Middle frontal gyrus (tissue), 1 donor: ENCODE measurements at regions not wholly inside any gene's neighbourhood (a gene's known extent, or its start where the extent isn't known, plus 50 kb on each side); places are given as distances from the start of the nearest gene placed in this dataset.
"Not testable (repeated sequence)": the region's sequence is repeated elsewhere in the genome, so short reads cannot be mapped to it uniquely, and the experiment has no call there.

ENCODE experiments used
- DNase-seq: peaks from one replicate; pipeline ENCODE4 v3.0.0-alpha.2; 2015; ENCODE audit warnings: low spot score; ENCODE audit errors: extremely low spot score

DNA sequence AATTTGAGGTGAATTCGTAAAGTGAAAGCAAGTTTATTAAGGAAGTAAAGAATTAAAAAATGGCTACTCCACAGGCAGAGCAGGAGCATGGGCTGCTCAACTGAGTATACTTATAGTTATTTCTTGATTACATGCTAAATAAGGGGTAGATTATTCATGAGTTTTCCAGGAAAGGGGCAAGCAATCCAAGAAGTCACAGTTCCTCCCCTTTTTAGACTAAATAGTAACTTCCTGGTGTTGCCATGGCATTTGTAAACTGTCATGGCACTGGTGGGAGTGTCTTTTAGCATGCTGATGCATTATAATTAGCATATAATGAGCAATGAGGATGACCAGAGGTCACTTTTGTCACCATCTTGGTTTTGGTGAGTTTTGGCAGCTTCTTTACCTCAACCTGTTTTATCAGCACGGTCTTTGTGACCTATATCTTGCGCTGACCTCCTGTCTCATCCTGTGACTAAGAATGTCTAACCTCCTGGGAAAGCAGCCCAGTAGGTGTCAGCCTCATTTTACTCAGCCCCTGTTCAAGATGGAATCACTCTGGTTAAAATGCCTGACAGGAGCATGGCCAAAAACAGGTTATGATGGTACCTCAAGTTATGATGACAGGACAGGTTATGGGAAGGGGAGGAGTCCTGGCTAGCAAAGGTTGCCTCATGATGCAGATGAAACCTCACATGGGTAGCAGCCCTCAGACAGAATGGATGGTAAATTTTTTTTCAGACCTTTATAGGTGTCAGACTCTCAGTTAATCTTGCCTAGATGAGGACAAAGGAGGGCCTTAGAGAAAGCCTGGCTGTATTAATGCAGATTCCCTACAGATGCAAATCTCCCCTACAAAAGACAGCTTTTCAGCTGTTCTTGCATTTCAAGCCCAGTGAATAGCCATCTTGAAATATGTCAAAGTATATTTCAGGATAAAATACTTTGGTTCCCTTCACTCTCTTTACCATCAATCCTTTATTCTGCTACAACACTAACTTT, 49.7 kb downstream of the SIPA1L2 start:
- DNase-seq, result no peak

DNA sequence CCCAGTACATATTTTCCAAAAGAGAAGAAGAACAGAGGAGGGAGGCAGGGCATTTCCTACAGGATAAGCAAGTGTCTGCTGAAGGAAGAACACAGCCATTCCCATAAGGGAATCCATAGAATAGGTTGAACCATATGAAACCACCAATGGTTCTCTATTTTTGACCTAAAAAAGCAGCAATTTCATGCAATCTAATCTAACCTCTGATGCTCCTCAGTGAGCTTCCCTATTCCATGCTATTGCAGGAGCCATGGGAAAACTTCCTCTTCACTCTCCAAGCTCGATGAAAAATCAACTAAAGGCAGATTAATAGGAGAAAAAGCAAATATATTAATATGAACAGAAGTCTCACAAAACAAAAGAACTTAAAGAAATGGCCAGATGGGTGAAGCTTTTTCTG, 50.5 kb downstream of the SIPA1L2 start:
- DNase-seq, result no peak

DNA sequence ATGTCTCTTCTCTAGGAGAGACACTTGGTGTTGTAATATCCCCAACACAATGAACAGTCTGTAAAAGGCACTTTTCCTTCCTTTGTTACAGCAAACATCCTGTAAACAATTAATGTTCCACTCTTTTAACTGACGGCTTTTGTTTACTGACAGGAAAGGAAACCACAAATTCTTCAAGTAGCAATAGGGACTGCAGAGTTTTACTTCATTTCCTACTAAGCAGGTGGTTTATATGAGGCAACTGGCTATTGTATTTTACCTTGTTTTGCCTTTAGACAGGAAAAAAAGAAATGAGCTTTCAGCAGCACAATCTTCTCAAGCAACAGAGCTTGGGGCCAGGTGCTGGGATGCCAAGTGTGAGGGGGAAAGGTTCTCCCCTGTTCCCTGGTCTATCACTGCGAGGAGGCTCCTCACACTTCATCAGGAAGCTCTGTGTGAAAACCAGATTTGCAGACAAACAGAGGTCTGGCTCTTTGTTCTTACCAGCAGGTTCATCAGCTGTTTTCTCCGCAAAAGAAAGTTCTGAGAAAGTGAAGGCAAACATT, 51.2 kb downstream of the SIPA1L2 start:
- DNase-seq, result no peak

DNA sequence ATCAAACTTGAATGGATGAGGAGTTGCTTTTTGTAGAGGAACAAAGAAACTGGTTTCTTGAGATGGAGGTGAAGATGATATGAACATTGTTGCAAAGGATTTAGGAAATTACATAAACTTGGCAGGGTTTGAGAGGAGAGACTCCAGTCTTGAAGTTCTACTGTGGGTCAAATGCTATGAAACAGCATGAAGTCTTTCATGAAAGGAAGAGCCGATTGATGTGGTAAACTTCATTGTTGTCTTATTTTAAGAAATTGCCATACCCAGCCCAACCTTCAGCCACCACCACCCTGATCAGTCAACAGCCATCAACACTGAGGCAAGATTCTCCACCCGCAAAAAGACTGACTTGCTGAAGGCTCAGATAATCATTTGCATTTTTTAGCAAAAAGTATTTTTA, 52.2 kb downstream of the SIPA1L2 start:
- no peak for DNase-seq

DNA sequence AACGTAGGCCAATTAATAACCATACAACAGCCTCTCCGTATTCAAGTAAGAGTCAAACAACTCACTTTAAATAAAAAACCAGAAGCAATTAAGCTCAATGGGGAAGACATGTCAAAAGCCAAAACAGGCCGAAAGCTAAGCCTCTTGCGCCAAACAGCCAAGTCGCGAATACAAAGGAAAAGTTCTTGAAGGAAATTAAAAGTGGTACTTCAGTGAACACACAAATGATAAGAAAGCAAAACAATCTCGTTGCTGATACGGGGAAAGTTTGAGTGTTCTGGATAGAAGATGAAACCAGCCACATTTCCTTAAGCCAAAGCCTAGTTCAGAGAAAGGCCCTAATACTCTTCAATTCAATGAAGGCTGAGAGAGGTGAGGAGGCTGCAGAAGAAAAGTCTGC, 53.4 kb downstream of the SIPA1L2 start:
- DNase-seq, result no peak

DNA sequence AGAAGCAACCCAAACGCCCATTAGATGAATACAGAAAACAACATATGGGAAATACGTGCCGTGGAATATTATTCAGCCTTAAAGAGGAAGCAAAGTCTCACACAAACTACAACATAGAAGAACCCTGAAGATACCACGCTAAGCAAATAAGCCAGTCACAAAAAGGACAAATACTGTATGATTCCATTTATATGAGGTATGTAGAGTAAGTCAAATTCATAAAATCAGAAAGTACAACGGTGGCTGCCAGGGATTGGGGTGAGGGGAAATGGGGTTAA, 54.2 kb downstream of the SIPA1L2 start:
- DNase-seq, result no peak

DNA sequence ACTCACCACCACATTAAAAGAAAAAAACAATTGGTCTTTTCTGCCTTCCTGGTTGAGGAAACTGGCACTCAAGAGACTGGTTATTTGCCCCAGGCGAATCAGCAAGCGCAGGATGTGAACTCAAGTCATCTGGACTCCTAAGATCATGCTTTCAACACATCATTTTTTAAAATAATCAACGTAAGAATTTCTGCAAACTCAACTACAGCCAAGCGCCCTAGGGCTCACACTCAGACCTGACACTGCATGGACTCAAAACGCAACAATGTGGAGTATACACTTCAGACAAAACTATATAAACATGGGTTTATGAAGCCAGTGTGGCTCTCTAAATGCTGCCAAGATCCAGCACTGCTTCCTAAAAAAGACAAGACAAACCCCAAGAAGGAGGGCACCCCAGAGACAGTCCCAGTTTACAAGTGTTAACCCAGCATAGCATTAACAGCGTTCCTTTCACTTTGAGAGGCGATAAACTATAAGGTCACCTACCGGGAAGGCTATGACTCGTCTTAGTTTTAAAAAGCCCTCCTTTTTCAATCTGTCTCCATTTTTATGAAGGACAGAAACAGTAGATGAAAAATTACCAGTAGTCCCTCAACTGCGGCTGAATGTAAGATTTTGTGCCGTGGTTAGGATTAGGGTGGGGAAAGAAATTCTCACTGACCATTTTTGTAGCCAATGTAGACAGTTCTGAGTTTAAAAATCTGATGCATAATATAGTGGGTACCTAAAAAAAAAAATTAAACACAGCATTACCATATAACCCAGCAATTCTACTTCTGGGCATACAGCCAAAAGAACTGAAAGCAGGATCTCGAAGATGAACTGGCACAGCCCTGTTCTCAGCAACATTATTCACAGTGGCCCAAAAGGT, 54.8 kb downstream of the SIPA1L2 start:
- DNase-seq, result no peak

DNA sequence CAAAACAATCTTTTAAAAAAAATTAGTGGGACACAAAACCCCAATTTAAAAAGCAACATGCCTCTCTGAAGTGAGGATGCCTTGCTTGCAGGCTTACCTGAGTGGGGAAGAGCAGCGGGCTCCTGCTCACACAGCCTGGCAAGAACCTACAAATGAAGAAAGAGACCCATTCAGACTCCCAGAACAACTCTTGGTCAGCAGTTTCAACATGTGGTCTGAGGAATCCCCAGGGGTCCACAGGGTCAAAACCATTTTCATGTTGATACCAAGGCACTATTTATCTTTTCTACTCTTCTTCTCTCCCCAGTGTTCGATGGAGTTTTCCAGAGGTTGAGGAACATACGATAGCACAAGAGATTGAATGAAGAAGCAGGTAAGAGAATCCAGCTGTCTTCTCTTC, 55.9 kb downstream of the SIPA1L2 start:
- no peak for DNase-seq

DNA sequence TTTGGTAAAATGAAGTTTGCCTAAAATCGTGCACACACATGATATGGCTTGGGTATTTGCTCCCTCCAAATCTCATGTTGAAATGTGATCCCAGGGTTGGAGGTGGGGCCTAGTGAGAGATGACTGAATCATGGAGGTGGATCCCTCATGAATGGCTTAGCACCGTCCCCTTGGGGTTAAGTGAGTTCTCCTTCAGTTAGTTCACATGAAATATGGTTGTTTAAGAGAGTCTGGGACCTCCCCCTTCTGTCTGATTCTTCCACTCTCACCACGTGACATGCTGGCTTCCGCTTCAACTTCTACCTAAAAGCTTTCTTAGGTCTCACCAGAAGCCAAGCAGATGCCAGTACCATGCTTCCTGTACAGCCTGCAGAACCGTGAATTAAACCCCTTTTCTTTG, 58.4 kb downstream of the SIPA1L2 start:
- DNase-seq, result no peak

DNA sequence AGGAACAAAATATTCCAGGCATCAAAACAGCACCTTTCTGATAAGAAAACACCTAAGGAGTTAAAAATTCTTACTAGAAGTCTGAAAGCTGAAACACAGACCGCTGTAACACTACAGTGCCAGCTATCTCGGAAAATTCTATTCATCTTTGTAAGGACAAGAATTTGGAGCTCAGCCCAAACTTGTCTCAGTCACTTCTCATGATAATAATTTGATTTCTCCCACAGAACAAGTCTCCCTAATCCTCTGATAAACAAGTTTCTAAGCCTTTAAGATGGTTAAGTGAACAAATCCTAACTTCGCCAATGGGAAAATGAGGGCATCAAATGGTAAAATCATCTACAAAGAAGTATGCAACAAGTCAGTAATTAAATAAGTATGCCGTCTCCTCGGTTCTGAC, 59.9 kb downstream of the SIPA1L2 start:
- DNase-seq, result no peak

DNA sequence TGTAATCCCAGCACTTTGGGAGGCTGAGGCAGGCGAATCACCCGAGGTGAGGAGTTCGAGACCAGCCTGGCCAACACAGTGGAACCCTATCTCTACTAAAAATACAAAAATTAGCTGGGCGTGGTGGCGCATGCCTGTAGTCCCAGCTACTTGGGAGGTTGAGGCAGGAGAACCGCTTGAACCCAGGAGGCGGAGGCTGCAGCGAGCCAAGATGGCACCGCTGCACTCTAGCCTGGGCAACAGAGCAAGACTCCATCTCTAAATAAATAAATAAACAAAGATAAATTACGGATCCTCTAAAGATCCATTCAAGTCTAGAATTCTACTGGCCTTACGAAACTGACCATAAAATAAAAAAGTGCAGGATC, 60.4 kb downstream of the SIPA1L2 start:
- not testable (repeated sequence) for DNase-seq

DNA sequence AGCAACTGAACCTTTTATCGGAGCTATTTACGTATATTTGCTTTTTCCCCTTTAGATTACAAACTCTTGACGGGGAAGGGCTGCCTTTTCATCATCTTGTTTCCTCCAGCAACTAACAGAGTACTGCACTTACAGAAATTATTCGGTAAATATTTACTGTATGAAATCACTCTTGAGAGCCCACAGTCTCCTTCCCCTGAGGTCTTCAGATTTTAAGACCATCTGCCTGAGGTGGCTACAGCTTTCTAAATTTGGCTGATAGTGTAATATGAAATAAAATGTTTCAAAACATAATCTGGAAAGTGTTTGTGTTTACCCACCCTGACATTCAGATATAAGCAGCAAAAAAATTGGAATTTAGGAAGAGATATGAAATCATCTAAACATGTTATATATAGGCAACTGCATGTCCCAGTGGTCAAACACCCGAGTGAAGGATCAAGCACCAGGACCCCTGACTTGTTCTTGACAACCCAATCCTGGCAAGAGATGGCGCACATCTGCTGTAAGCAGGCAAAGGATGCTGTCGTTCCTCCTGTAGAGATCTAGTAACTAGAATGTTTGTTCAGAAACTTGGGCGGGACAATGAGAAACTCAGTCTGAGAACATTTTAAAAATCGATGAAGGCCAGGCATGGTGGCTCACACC, 60.9 kb downstream of the SIPA1L2 start:
- no peak for DNase-seq

DNA sequence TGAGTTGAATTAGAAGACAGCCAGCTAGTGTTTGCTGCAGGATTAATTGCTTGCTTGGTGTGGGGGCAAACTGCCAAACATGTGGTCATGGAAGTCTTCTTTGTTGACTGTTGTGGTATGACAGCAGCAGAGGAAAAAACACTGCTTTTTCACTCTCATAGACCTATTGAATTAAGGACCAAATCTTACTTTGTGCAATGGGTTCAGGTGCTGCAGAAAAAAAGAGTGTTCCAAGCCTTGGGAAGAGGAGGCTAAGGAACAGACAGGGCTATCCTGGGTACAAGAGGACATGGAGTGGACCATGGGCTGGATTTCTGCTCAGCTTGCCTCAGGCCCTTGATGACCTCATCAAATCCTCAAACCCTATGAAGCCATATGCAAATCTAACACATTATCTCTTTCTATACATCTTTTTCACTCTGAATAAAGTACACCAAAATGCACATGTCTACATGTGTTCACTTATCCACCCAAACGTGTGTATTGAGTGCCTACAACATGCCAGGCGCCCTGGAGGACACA, 61.5 kb downstream of the SIPA1L2 start:
- DNase-seq, result no peak

DNA sequence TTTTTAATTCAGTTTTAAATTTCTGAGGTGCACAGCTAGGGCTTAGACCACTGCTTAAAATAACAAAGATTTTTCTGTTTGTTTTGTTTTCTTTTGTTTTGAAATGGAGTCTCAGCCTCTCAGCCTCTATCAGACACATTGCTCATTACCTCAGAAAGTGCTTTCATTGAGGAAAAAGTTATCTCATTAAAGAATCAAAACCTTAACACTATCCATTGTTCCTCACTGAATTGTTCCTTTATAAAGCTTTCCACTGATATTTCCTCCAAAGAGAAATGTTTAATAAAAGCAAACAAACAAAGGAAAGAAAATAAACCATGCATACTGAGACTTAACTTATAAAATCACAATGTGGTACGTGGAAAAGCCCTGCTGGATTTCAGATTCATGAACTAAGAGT, 63.8 kb downstream of the SIPA1L2 start:
- DNase-seq, result no peak

DNA sequence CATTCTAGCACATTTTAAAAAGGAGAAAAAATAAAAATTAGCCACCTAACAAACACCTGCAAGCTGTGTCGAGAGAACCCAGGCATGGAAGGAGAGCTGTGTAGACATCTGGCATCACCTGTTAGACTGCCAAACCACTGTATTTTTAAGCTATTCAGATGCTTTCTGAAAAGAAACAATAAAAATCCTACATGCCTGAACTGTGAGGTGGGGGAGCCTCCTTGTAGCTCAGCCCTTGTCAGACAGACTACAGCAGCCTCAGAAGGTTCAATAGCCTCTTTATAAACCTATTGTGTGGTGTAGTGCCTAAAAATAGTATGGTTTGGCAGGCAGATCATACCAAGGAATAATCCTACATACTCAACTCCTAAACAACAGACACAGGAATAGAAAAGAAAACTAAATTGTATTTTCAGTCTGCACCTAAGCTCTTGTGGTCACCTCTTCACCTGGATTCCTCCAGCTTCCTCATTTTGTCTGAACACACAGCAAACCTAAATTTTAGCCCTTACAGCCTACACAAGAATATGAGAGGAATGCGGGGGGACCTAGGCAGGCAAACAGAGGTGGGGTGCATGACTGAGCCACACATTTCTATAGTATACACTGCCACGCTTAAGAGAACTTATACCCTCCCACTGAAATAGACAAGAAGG, 67.0 kb downstream of the SIPA1L2 start:
- DNase-seq, result no peak

DNA sequence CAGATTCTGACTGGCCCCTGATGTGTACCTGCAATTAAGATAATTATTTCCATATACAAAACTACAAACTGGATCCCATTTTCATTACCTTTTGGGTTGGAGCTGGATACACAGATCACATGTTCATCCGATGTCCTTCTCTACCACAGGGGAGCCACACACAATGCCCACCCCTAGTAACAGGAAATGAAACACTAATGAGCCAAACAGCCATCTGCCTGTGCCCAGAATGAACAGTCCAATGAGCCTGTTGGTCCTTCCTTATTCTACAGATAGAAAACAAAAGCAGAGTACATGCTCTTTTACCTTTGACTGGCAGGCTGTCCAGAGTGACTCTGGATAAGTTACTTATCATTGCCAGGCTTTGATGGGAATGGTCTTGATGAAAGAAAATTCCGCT, 68.6 kb downstream of the SIPA1L2 start:
- no peak for DNase-seq

DNA sequence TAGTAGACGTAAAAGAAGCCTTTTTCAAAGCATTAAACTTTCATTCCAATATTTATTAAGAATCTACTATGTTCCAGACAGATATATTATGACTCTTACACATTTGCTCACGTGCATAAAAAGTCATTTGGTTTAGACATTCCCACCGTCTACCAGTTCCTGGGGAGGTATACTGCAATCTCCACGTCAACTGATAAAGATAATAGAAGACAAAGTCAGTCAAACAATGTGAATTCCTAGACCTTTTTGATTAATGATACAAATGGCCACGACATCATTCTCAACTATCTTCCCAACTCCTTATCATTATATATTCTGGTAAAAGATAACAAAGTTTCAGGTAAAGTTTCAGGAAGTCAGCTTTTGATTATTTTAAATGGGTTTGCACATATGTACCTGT, 69.0 kb downstream of the SIPA1L2 start:
- DNase-seq, result no peak

DNA sequence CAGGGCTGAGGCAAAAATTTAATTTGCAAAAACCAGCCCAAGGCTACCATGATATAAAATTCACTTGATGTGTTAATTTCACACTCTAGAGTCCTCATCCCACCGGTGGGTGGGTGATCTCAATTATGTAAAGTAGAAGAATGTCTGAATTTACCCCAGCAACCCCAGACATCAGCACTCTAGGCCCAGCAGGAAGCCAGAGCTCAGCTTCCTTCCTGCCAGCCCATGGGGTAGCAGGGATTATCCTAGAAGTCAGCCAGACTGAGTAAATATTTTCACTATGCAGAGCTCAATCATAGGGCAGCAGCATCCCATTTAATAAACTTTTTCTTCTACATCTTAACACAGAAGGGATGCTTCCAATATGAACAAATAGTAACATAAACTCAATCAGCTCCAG, 71.0 kb downstream of the SIPA1L2 start:
- DNase-seq, result no peak

DNA sequence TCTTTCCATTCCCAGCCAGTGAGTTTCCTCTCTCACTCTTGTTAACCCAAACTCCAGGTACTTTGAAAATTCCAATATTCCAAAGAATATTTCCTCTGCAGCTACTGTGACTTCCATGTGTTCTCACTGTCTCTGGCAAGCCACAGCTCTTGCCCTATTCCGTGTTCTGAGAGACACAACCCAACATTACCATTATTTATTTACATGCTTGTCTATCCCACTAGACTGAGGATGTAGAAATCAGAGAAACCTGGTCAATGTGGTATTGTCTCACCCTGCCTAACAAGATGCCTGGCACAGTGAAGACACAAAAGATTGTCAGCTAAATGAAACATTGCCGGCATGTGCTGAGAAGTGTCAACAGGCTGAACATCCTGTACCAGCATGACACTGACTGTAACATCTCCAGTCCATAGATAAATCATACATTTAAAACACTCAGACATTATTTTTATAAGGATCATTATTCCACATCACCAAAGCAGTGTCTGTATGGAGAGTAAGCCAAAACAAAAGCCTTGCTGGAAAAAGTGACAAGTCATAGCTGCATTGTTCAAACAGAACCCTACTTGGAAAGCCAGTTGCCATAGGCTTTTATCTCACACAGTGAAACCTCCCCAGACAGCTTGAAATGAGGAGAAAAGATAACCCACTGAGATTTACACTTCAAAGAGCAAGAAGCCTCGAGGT, 72.3 kb downstream of the SIPA1L2 start:
- no peak for DNase-seq

DNA sequence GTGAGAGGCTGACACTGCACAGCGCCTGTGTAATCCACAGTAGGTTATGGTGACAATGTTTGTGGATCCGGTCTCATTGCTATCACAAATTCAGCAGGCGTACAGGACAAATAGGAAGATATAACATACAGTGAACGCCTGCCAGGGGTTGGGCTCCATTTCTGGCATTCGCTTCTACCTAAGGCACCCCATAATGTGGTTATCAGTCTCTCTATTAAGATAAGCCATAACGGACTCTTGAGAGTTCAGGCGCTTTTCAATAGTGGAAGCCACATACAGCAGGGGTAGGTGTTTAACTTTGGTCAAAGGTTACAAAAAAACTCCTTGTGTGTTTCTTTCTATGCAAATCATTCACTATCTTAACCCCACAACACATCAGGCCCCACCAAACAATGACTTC, 72.8 kb downstream of the SIPA1L2 start:
- DNase-seq, result no peak

DNA sequence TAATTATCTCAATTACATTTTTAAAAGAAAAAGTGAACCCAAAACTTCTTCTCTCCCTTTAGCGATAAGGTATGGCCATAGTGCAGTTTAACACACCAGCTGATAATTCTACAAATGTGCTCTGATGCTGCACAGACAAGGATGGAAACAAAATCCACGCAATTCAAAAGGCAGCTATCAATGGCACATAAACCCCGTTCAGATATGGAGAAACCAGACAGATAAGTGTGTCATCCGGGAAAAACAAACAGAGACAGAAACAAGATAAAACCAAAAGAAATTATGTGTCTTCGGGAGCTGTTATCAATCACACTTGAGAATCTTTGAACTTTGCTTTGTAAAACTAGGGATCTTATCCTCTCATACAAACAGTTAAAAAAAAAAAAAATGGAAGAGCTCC, 73.6 kb downstream of the SIPA1L2 start:
- DNase-seq, result no peak
